ENCODE measurements at regions not wholly inside any gene's neighbourhood (a gene's known extent, or its start where the extent isn't known, plus 50 kb on each side); places are given as distances from the start of the nearest gene placed in this dataset.

GRCh38 chr10:52617346-52617745 lies 155.2 kb downstream of the MBL2 start:
- TF ChIP-seq, protein P1, sequence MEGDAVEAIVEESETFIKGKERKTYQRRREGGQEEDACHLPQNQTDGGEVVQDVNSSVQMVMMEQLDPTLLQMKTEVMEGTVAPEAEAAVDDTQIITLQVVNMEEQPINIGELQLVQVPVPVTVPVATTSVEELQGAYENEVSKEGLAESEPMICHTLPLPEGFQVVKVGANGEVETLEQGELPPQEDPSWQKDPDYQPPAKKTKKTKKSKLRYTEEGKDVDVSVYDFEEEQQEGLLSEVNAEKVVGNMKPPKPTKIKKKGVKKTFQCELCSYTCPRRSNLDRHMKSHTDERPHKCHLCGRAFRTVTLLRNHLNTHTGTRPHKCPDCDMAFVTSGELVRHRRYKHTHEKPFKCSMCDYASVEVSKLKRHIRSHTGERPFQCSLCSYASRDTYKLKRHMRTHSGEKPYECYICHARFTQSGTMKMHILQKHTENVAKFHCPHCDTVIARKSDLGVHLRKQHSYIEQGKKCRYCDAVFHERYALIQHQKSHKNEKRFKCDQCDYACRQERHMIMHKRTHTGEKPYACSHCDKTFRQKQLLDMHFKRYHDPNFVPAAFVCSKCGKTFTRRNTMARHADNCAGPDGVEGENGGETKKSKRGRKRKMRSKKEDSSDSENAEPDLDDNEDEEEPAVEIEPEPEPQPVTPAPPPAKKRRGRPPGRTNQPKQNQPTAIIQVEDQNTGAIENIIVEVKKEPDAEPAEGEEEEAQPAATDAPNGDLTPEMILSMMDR (conservative IDR thresholded peaks at IDR 0.05): no peak
- no peak for TF ChIP-seq ZFX (IDR thresholded peaks at IDR 0.05)
- H3K27ac ChIP-seq: no peak overlapping the region

DNA sequence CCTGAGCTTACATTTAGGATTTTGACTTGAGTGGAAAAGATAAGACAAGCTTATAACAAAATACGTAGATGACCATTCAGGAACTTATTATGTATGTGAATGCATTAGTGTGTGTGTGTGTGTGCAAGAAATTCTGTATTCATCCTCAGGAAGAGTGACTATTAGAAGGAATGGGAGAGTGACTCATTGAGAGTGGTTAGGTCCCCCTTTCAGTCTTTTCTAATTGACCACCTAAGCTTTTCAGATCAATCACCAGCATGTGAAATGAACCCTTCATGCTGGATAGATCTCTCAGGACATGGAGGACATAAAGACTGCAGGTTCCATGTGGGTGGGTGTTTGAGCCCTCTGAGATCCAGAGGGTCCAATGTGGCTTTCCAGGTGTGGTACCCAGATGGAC lies 153.5 kb downstream of the MBL2 start:
- H3K27ac ChIP-seq: no peak overlapping the region
- TF ChIP-seq, protein P1 (conservative IDR thresholded peaks at IDR 0.05): no peak
- no peak for TF ChIP-seq ZFX (IDR thresholded peaks at IDR 0.05)

DNA sequence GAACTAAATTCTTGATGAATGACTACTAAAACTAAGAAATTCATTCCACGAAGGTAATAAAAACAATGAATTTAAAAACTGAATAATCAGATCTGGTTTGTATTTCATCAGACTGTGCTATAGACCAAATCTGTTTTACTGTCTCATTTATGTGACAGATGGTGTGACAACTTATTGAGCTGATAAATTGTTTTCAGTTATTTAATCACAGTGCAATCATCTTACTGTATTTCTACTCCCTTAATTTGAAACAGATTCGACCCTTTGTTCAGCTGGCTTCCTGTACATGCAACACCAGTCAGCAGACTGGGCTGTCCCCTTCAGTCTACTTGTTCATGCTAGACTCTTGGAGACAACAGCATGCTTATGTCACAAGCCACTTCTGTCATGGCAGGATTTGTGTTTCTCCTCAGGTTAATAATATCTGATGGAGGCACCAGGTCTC lies 150.9 kb downstream of the MBL2 start:
- no peak overlapping the region for H3K27ac ChIP-seq
- TF ChIP-seq, protein P1 (conservative IDR thresholded peaks at IDR 0.05): no peak
- TF ChIP-seq ZFX (IDR thresholded peaks at IDR 0.05): no peak

GRCh38 chr10:52623761-52624160 lies 148.8 kb downstream of the MBL2 start:
- no peak for TF ChIP-seq ZFX (IDR thresholded peaks at IDR 0.05)
- TF ChIP-seq, protein P1 (conservative IDR thresholded peaks at IDR 0.05): no peak
- H3K27ac ChIP-seq: no peak overlapping the region

DNA sequence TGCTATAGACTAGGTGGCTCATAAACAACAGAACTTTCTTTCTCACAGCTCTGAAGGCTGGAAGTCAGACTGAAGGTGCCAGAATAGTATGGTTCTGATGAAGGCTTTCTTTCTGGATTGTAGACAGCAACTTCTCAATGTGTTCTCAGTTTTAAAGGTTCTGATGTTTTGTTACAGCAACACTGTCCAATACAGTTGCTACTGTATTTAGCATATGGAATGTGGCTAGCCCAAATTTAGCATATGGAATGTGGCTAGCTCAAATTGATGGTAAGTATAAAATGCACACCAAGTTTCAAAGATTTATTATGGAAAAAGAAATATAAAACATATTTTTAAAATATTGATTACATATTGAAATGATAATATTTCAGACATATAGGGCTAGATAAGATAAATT lies 145.3 kb downstream of the MBL2 start:
- TF ChIP-seq, protein P1 (conservative IDR thresholded peaks at IDR 0.05): no peak
- no peak for TF ChIP-seq ZFX (IDR thresholded peaks at IDR 0.05)
- H3K27ac ChIP-seq: no peak overlapping the region

GRCh38 chr10:52631146-52631545 lies 141.4 kb downstream of the MBL2 start:
- TF ChIP-seq, protein P1 (conservative IDR thresholded peaks at IDR 0.05): no peak
- no peak for TF ChIP-seq ZFX (IDR thresholded peaks at IDR 0.05)
- H3K27ac ChIP-seq: no peak overlapping the region

DNA sequence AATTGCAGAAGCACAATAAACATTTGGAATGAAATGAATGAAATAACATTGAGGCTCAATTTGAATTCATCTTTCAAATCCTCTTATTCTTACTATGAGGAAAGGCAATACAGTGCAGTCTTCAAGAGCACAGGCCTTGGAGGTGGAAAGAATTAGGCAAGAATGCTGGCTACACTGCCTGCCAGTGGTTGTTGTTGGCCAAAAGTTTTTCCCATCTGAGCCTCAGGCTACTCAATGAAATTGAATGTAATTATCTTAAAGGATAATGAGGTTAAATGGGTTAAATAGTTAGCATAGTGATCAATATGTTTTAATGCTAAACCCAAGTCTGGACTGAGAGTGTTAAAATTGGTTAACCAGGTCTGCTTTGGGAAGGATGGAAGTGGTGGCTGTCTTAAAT lies 140.9 kb downstream of the MBL2 start:
- no peak overlapping the region for H3K27ac ChIP-seq
- TF ChIP-seq, protein P1 (conservative IDR thresholded peaks at IDR 0.05): no peak
- no peak for TF ChIP-seq ZFX (IDR thresholded peaks at IDR 0.05)

Data from C4-2B (cell line).